VCaP (cell line): ENCODE measurements at regions not wholly inside any gene's neighbourhood (a gene's known extent, or its start where the extent isn't known, plus 50 kb on each side); places are given as distances from the start of the nearest gene placed in this dataset.

Experiments
- H3K27ac ChIP-seq: fragments of 450-650 bp; 2 replicates; pipeline ENCODE4 v1.5.1; 2017
- TF ChIP-seq, protein P1 (sequence below): fragments of 450-650 bp; conservative IDR thresholded peaks from 2 replicates; pipeline ENCODE4 v1.5.1; 2017; ENCODE audit warnings: mild to moderate bottlenecking, moderate library complexity

DNA sequence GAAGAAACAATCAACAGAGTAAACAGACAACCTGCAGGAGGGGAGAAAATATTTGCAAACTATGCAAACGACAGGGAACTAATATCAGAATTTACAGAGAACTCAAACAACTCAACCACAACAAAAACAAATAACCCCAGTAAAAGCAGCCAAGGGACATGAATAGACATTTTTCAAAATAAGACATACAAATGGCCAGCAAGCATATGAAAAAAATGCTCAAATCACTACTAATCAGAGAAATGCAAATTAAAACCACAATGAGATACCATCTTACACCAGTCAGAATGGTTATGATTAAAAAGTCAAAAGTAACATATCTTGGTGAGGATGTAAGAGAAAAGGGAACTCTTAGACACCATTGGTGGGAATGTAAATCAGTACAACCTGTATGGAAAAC is 215.0 kb downstream of the THBS2 start:
- TF ChIP-seq, protein P1, sequence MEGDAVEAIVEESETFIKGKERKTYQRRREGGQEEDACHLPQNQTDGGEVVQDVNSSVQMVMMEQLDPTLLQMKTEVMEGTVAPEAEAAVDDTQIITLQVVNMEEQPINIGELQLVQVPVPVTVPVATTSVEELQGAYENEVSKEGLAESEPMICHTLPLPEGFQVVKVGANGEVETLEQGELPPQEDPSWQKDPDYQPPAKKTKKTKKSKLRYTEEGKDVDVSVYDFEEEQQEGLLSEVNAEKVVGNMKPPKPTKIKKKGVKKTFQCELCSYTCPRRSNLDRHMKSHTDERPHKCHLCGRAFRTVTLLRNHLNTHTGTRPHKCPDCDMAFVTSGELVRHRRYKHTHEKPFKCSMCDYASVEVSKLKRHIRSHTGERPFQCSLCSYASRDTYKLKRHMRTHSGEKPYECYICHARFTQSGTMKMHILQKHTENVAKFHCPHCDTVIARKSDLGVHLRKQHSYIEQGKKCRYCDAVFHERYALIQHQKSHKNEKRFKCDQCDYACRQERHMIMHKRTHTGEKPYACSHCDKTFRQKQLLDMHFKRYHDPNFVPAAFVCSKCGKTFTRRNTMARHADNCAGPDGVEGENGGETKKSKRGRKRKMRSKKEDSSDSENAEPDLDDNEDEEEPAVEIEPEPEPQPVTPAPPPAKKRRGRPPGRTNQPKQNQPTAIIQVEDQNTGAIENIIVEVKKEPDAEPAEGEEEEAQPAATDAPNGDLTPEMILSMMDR: no peak
- no peak overlapping the region for H3K27ac ChIP-seq

DNA sequence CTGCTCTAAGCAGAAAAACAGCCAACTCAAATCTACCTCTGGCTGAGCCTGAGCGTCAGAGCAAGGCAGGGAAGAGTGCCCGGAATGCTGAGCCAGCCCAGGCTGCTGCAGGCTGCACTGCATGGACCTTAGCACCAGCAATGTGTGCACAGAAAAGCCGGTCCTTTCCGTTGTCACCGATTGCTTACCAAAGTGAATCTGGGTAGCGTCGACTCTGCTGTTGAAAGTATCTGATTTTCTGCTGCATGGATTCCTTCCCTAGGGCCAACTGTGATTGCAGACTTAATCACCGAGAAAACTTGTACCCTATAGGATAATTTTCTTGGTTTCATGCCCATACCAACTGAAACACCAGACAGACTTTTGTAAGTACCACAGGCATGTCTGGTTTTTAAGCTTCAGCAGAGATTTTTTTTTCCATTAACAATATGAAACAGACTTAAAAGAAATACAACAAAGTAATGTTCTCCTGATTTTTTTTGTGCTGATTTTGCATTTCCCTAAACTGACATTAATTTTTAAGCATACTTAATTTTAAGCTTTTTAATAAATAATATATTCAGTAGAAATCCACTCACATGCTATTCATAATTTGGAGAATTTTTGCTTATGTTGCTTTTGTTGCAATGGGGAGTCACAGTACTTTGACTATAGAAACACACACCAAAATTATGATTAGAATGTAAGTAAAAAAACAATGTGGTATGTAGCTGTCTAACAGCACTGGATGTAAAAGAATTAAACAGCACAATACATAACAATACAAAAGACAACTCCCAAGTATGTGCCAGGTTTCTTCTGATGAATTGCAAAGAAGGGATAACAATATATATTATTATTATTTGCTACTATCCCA is 218.0 kb downstream of the THBS2 start:
- TF ChIP-seq, protein P1: no peak
- H3K27ac ChIP-seq: no peak overlapping the region

DNA sequence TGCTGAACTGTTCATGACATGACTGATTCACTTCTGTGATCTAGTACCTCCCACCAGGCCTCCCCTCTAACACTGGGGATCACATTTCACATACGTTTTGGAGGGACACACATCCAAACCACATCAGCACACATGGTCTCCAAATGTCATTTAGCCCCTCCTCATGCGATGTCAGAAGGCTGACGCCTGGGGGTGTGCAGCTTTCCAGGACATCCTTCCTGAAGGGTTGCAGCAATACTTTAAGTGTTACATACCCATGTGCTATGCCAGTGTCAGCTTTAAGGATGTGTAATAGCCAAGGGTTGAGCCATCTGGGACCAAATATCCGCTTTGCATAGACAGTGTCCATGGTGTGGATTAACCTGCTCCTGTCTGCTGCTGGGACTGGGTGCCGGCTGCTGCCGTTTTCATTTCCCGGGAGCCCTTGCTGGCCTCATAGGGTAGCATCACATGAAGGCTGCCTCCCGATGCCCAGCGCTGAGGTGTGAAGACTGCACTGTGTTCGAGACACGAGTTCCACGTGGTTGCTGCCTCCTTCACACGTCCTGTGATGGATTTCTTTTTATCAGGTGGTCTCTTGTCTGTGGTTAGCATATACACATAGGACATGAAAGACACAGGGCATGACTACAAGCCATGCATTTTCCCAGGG is 219.0 kb downstream of the THBS2 start:
- TF ChIP-seq, protein P1: no peak
- no peak overlapping the region for H3K27ac ChIP-seq

DNA sequence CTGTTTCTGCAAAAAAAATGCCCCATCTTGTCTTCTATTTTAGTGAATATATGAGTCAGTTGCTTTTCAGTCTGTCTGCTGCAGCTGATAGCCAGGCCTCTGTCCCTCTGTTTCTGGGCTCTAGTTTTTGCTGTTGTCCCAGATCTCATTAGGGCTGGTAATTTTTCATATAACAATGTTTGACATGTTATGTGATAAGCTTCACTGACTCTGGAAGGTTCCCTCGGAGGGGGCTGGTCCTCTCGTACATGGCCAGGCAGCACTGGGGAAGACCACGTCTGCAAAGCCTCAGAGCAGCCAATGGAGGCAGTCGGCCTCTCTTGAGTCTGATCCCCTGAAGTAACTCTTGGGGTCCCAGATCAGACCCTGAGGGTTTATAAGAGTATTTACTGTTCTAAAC is 223.8 kb downstream of the THBS2 start:
- no peak overlapping the region for H3K27ac ChIP-seq
- TF ChIP-seq, protein P1: no peak

DNA sequence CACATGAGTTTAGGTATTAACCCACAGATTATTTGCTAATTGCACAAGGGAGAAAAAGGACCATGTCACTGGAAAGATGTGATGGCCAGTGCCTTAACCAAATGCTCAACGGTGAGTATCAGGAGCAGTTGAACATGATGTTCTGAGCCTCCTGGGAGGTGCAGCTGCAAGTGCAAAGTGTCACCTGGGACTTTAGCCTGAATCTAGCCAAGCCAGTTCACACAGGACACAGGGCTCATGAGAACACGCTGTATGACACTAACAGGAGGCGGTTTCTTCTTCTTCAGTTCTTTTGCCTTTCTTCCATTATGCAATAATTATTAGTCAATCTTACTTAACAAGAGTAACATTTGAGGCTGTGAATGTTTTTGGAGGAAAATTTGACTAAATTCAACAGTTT is 225.3 kb downstream of the THBS2 start:
- H3K27ac ChIP-seq: no peak overlapping the region
- TF ChIP-seq, protein P1: no peak

DNA sequence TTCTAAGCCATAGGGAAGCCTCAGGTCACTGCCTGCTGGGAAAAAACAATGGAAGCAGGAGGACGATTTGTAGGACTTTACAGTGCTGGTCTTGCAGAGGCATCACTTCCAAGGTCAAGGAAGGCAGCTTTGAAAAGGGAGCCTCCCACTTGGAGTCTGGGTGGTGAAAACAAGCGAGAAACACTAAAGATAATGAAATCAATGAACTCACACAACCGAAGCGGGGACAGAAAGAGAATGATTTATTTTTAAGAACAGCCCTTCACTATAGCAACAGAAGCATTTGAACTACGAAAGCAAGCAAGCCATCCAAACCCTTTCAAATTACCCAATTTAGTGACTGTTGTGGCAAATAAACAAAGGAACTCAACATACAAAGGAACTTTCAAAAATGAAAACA is 227.5 kb downstream of the THBS2 start:
- TF ChIP-seq, protein P1: no peak
- no peak overlapping the region for H3K27ac ChIP-seq

DNA sequence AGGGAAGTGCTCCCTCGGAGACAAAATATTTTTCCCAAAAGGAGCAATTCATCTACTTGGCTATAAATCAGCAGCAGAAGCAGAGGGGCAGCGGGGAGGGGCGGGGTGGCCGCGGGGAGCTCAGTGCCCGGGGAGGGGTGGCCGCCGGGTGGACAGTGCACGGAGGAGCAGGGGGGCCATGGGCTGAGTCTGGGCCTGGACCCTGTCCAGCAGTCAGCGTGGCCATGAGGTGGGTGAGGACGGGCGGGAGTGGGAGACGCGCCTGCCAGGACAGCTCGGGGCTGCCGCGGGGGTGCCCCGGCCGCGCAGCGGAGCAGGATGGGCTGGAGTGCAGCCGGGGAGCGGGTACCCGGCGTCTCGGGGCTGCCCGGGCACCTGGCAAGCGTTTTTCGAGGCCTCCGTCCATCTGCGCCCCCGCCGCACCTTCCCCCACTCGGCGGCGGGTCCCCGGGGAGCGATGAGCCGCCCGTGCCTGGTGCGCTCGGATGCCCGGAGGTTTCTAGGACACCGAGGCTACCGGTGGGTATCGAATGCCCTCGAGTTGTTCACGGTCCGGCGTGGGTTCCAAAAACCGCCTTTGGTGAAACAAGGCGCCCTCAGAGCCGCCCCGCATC is 229.5 kb downstream of the THBS2 start:
- TF ChIP-seq, protein P1: no peak
- H3K27ac ChIP-seq: no peak overlapping the region
